ENCODE measurements at regions not wholly inside any gene's neighbourhood (a gene's known extent, or its start where the extent isn't known, plus 50 kb on each side); places are given as distances from the start of the nearest gene placed in this dataset.

DNA sequence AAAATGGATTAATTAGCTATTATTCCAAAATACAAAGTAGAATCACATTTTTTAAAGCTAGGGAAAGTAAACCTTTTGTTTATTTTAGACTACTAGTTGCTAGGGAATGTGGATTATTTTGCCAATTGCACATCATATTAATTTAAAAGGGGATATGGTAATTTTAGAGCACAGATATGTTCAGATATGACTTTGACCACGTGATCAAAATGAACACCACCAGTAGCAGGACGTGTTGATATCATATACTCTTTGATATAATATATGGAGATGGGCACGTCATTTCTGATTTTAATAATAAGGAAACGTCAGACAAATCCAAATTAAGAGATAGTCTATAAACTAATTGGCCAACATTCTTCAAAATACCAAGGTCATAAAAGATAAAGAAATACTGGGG, 1188.3 kb upstream of the CNTN5 start:
- Histone ChIP-seq H2AFZ (ENCODE audit: low read length) (no peak overlapping the region), H3K27ac (ENCODE audit: low read depth, low read length) (no peak overlapping the region), H4K20me1 (ENCODE audit: insufficient read depth, low read length) (no peaks in the 10 kb centered on the region), H3K4me3 (ENCODE audit: insufficient read depth, low read length) (no peak overlapping the region), H3K27me3 (ENCODE audit: insufficient read depth, low read length) (no peaks in the 10 kb centered on the region), H3K79me2 (ENCODE audit: insufficient read depth, low read length) (no peaks in the 10 kb centered on the region), H3K4me2 (ENCODE audit: insufficient read depth, low read length) (no peak overlapping the region), H3K36me3 (ENCODE audit: insufficient read depth, low read length) (no peaks in the 10 kb centered on the region), H3K9me3 (ENCODE audit: low read depth, low read length) (no peaks in the 10 kb centered on the region), H3K4me1 (ENCODE audit: insufficient read depth, low read length) (no peaks in the 10 kb centered on the region)
- no peak for DNase-seq (ENCODE audit: insufficient read length, low spot score, missing footprints)
- TF ChIP-seq, protein P1, sequence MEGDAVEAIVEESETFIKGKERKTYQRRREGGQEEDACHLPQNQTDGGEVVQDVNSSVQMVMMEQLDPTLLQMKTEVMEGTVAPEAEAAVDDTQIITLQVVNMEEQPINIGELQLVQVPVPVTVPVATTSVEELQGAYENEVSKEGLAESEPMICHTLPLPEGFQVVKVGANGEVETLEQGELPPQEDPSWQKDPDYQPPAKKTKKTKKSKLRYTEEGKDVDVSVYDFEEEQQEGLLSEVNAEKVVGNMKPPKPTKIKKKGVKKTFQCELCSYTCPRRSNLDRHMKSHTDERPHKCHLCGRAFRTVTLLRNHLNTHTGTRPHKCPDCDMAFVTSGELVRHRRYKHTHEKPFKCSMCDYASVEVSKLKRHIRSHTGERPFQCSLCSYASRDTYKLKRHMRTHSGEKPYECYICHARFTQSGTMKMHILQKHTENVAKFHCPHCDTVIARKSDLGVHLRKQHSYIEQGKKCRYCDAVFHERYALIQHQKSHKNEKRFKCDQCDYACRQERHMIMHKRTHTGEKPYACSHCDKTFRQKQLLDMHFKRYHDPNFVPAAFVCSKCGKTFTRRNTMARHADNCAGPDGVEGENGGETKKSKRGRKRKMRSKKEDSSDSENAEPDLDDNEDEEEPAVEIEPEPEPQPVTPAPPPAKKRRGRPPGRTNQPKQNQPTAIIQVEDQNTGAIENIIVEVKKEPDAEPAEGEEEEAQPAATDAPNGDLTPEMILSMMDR (IDR thresholded peaks at IDR 0.05; ENCODE audit: extremely low read depth, low read depth, low read length): no peak

DNA sequence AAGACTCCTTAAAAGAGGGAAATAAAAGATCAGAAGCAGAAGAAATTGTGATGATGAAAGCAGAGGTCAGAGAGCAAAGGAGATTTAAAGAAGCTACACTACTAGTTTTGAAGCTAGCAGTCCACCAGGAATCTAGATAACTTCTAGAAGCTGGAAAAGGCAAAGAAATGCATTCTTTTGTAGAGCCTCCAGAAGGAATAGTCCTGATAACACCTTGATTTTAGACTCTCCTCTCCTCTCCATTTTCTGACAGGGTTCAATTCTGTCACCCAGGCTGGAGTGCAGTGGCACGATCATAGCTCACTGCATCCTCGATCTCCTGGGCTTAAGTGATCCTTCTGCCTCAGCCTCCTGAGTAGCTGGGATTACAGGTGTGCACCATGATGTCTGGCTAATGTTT, 1187.3 kb upstream of the CNTN5 start:
- TF ChIP-seq, protein P1 (IDR thresholded peaks at IDR 0.05; ENCODE audit: extremely low read depth, low read depth, low read length): no peak
- Histone ChIP-seq H3K9me3 (ENCODE audit: low read depth, low read length) (no peaks in the 10 kb centered on the region), H3K27ac (ENCODE audit: low read depth, low read length) (no peak overlapping the region), H3K4me2 (ENCODE audit: insufficient read depth, low read length) (no peak overlapping the region), H2AFZ (ENCODE audit: low read length) (no peak overlapping the region), H4K20me1 (ENCODE audit: insufficient read depth, low read length) (no peaks in the 10 kb centered on the region), H3K4me1 (ENCODE audit: insufficient read depth, low read length) (no peaks in the 10 kb centered on the region), H3K4me3 (ENCODE audit: insufficient read depth, low read length) (no peak overlapping the region), H3K36me3 (ENCODE audit: insufficient read depth, low read length) (no peaks in the 10 kb centered on the region), H3K27me3 (ENCODE audit: insufficient read depth, low read length) (no peaks in the 10 kb centered on the region), H3K79me2 (ENCODE audit: insufficient read depth, low read length) (no peaks in the 10 kb centered on the region)
- DNase-seq (ENCODE audit: insufficient read length, low spot score, missing footprints): no peak

DNA sequence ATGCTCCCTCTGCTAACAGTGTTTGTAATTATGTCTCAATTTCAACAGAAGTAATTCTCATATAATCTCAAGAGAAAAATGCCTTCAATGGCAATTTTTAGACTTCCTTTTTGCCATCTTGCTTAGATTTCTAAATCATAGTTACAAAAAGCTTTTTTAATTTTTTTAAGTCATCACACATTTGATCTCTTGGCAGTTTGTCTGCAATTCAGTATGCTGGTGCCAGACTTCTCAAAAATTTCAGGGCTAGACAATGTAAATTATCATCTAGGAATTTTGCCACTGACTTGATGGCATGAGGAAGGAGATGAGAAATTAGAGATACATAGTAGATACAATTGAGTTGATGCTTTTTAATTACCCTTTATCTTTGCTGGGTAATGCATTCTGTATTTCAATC, 1176.7 kb upstream of the CNTN5 start:
- Histone ChIP-seq H3K9me3 (ENCODE audit: low read depth, low read length) (no peaks in the 10 kb centered on the region), H3K27me3 (ENCODE audit: insufficient read depth, low read length) (no peaks in the 10 kb centered on the region), H4K20me1 (ENCODE audit: insufficient read depth, low read length) (no peaks in the 10 kb centered on the region), H2AFZ (ENCODE audit: low read length) (no peak overlapping the region), H3K4me1 (ENCODE audit: insufficient read depth, low read length) (no peaks in the 10 kb centered on the region), H3K4me3 (ENCODE audit: insufficient read depth, low read length) (no peak overlapping the region), H3K36me3 (ENCODE audit: insufficient read depth, low read length) (no peaks in the 10 kb centered on the region), H3K4me2 (ENCODE audit: insufficient read depth, low read length) (no peak overlapping the region), H3K79me2 (ENCODE audit: insufficient read depth, low read length) (no peaks in the 10 kb centered on the region), H3K27ac (ENCODE audit: low read depth, low read length) (no peak overlapping the region)
- DNase-seq (ENCODE audit: insufficient read length, low spot score, missing footprints): no peak
- TF ChIP-seq, protein P1 (IDR thresholded peaks at IDR 0.05; ENCODE audit: extremely low read depth, low read depth, low read length): no peak

DNA sequence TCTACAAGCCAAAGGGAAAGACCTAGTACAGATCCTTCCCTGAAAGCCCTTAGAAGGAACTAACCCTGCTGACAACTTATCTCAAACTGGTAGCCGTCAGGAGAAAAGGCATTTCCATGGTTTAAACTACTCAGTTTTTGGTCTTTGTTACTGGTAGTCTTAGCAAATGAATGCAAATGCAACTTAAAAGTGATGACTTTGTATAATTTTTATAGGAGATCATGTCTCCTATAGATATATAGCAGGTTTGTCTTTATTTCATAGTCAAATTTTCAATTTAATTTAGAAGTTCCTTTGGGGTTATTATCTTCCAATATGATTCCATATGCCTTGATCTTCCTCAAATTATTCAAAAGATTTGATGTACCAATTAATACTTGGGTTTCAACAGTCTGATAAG, 1173.0 kb upstream of the CNTN5 start:
- Histone ChIP-seq H3K36me3 (ENCODE audit: insufficient read depth, low read length) (no peaks in the 10 kb centered on the region), H3K9me3 (ENCODE audit: low read depth, low read length) (no peaks in the 10 kb centered on the region), H3K79me2 (ENCODE audit: insufficient read depth, low read length) (no peaks in the 10 kb centered on the region), H4K20me1 (ENCODE audit: insufficient read depth, low read length) (no peaks in the 10 kb centered on the region), H2AFZ (ENCODE audit: low read length) (no peak overlapping the region), H3K4me3 (ENCODE audit: insufficient read depth, low read length) (no peak overlapping the region), H3K4me1 (ENCODE audit: insufficient read depth, low read length) (no peaks in the 10 kb centered on the region), H3K27ac (ENCODE audit: low read depth, low read length) (no peak overlapping the region), H3K4me2 (ENCODE audit: insufficient read depth, low read length) (no peak overlapping the region), H3K27me3 (ENCODE audit: insufficient read depth, low read length) (no peaks in the 10 kb centered on the region)
- no peak for DNase-seq (ENCODE audit: insufficient read length, low spot score, missing footprints)
- TF ChIP-seq, protein P1 (IDR thresholded peaks at IDR 0.05; ENCODE audit: extremely low read depth, low read depth, low read length): no peak

Measured in osteoblast (primary cell).